ENCODE measurements at regions not wholly inside any gene's neighbourhood (a gene's known extent, or its start where the extent isn't known, plus 50 kb on each side); places are given as distances from the start of the nearest gene placed in this dataset.

DNA sequence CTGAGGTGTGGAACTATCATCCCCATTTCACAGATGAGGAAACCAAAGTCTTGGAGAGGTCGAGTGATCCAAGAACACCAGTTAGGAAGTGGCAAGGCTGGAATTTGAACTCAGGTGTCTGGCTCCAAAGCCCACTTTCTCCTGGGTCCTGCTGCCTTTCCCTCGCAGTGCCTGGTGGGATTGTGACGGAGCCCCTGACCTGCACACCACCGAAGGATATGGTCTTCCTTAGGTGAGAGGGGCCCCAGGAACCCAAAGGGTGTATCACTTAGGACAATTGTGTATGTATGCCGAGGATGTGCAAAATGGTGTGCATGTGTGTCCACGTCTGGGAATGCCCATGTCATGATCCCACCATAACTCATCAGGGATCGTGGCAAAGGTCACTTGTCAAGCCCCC is 392.7 kb downstream of the MATN1 start:
- H3K9me3 Mint-ChIP-seq (ENCODE audit: unreplicated experiment): no peaks in the 10 kb centered on the region
- peaks cover 3% of the 10 kb centered on the region for H3K36me3 Mint-ChIP-seq (ENCODE audit: low read depth, unreplicated experiment)
- TF ChIP-seq, protein P1, sequence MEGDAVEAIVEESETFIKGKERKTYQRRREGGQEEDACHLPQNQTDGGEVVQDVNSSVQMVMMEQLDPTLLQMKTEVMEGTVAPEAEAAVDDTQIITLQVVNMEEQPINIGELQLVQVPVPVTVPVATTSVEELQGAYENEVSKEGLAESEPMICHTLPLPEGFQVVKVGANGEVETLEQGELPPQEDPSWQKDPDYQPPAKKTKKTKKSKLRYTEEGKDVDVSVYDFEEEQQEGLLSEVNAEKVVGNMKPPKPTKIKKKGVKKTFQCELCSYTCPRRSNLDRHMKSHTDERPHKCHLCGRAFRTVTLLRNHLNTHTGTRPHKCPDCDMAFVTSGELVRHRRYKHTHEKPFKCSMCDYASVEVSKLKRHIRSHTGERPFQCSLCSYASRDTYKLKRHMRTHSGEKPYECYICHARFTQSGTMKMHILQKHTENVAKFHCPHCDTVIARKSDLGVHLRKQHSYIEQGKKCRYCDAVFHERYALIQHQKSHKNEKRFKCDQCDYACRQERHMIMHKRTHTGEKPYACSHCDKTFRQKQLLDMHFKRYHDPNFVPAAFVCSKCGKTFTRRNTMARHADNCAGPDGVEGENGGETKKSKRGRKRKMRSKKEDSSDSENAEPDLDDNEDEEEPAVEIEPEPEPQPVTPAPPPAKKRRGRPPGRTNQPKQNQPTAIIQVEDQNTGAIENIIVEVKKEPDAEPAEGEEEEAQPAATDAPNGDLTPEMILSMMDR (IDR thresholded peaks at IDR 0.05; ENCODE audit: insufficient read depth, low read depth, low read length): no peak
- no peak for TF ChIP-seq EZH2 (IDR thresholded peaks at IDR 0.05; ENCODE audit: insufficient read depth, low read length)
- peaks cover 2% of the 10 kb centered on the region for H3K4me1 Mint-ChIP-seq (ENCODE audit: low read depth, unreplicated experiment)
- H3K27me3 Mint-ChIP-seq (ENCODE audit: low read depth, unreplicated experiment): peaks cover 33% of the 10 kb centered on the region
- Histone ChIP-seq H3K4me3 (ENCODE audit: insufficient read depth, low read depth, low read length) (no peak overlapping the region), H3K4me2 (ENCODE audit: low read length) (no peak overlapping the region), H3K9me3 (ENCODE audit: insufficient read depth, low read depth, low read length) (no peaks in the 10 kb centered on the region), H3K27ac (ENCODE audit: low read depth, low read length) (no peak overlapping the region), H2AFZ (ENCODE audit: low read depth, low read length) (no peak overlapping the region), H3K36me3 (ENCODE audit: insufficient read depth, low read length) (no peaks in the 10 kb centered on the region), H3K79me2 (ENCODE audit: insufficient read depth, low read length) (no peaks in the 10 kb centered on the region), H4K20me1 (ENCODE audit: insufficient read depth, low read length) (no peaks in the 10 kb centered on the region), H3K27me3 (ENCODE audit: insufficient read depth, low read length) (no peaks in the 10 kb centered on the region), H3K4me1 (ENCODE audit: insufficient read depth, low read length) (no peaks in the 10 kb centered on the region), H3K9ac (ENCODE audit: low read length) (no peak overlapping the region)
- no peak overlapping the region for H3K27ac Mint-ChIP-seq (ENCODE audit: unreplicated experiment)
- no peak overlapping the region for H3K4me3 Mint-ChIP-seq (ENCODE audit: unreplicated experiment)
- FAIRE-seq (no peak), DNase-seq (ENCODE audit: low read depth) (no peak)

GRCh38 chr1:30329802-30330557 is 393.4 kb downstream of the MATN1 start:
- no peaks in the 10 kb centered on the region for H3K9me3 ChIP-seq (ENCODE audit: insufficient read depth, low read depth, low read length)
- FAIRE-seq (no peak), DNase-seq (ENCODE audit: low read depth) (no peak)
- H3K4me1 Mint-ChIP-seq (ENCODE audit: low read depth, unreplicated experiment): no peaks in the 10 kb centered on the region
- no peaks in the 10 kb centered on the region for H3K79me2 ChIP-seq (ENCODE audit: insufficient read depth, low read length)
- no peak overlapping the region for H3K9ac ChIP-seq (ENCODE audit: low read length)
- no peak overlapping the region for H3K4me2 ChIP-seq (ENCODE audit: low read length)
- no peak overlapping the region for H3K27ac Mint-ChIP-seq (ENCODE audit: unreplicated experiment)
- no peaks in the 10 kb centered on the region for H3K36me3 ChIP-seq (ENCODE audit: insufficient read depth, low read length)
- no peak overlapping the region for H3K27ac ChIP-seq (ENCODE audit: low read depth, low read length)
- H3K36me3 Mint-ChIP-seq (ENCODE audit: low read depth, unreplicated experiment): peaks cover 3% of the 10 kb centered on the region
- no peak overlapping the region for H3K4me3 ChIP-seq (ENCODE audit: insufficient read depth, low read depth, low read length)
- H3K9me3 Mint-ChIP-seq (ENCODE audit: unreplicated experiment): no peaks in the 10 kb centered on the region
- TF ChIP-seq EZH2 (IDR thresholded peaks at IDR 0.05; ENCODE audit: insufficient read depth, low read length): no peak
- TF ChIP-seq, protein P1 (IDR thresholded peaks at IDR 0.05; ENCODE audit: insufficient read depth, low read depth, low read length): no peak
- H3K4me1 ChIP-seq (ENCODE audit: insufficient read depth, low read length): no peaks in the 10 kb centered on the region
- no peak overlapping the region for H3K4me3 Mint-ChIP-seq (ENCODE audit: unreplicated experiment)
- H3K27me3 ChIP-seq (ENCODE audit: insufficient read depth, low read length): no peaks in the 10 kb centered on the region
- no peak overlapping the region for H2AFZ ChIP-seq (ENCODE audit: low read depth, low read length)
- H4K20me1 ChIP-seq (ENCODE audit: insufficient read depth, low read length): no peaks in the 10 kb centered on the region
- H3K27me3 Mint-ChIP-seq (ENCODE audit: low read depth, unreplicated experiment): peaks cover 35% of the 10 kb centered on the region

- Histone ChIP-seq H3K36me3 (ENCODE audit: insufficient read depth, low read length) (no peaks in the 10 kb centered on the region), H3K27me3 (ENCODE audit: insufficient read depth, low read length) (no peaks in the 10 kb centered on the region), H3K9ac (ENCODE audit: low read length) (no peak overlapping the region), H3K4me3 (ENCODE audit: insufficient read depth, low read depth, low read length) (no peak overlapping the region), H4K20me1 (ENCODE audit: insufficient read depth, low read length) (no peaks in the 10 kb centered on the region), H2AFZ (ENCODE audit: low read depth, low read length) (no peak overlapping the region), H3K27ac (ENCODE audit: low read depth, low read length) (no peak overlapping the region), H3K4me2 (ENCODE audit: low read length) (no peak overlapping the region), H3K79me2 (ENCODE audit: insufficient read depth, low read length) (no peaks in the 10 kb centered on the region), H3K4me1 (ENCODE audit: insufficient read depth, low read length) (no peaks in the 10 kb centered on the region), H3K9me3 (ENCODE audit: insufficient read depth, low read depth, low read length) (no peaks in the 10 kb centered on the region)
- Mint-ChIP-seq H3K9me3 (ENCODE audit: unreplicated experiment) (no peaks in the 10 kb centered on the region), H3K4me1 (ENCODE audit: low read depth, unreplicated experiment) (peaks cover under 1% of the 10 kb centered on the region), H3K4me3 (ENCODE audit: unreplicated experiment) (no peak overlapping the region), H3K27ac (ENCODE audit: unreplicated experiment) (no peak overlapping the region), H3K36me3 (ENCODE audit: low read depth, unreplicated experiment) (peaks cover 3% of the 10 kb centered on the region), H3K27me3 (ENCODE audit: low read depth, unreplicated experiment) (peaks cover 41% of the 10 kb centered on the region)
- no peak for TF ChIP-seq EZH2 (IDR thresholded peaks at IDR 0.05; ENCODE audit: insufficient read depth, low read length)
- TF ChIP-seq, protein P1 (IDR thresholded peaks at IDR 0.05; ENCODE audit: insufficient read depth, low read depth, low read length): no peak
- DNase-seq (ENCODE audit: low read depth) (no peak), FAIRE-seq (no peak)
Measured at GRCh38 chr1:30329263-30329753, 394.1 kb downstream of the MATN1 start.
